K562 (cell line): ENCODE measurements at regions not wholly inside any gene's neighbourhood (a gene's known extent, or its start where the extent isn't known, plus 50 kb on each side); places are given as distances from the start of the nearest gene placed in this dataset.

Source experiments
- ATAC-seq: fragments of 200-7000 bp; cut with Tn5 transposase; 3 replicates; pipeline ENCODE4 v1.9.1; 2020; ENCODE audit warnings: moderate library complexity
- BruUV-seq: library from RNA; stranded (reverse); fragments of 400-500 nt; replicated peaks from 2 replicates; lab custom pipeline; 2021; lab: Mats Ljungman, UMichigan
- CTCF ChIA-PET: fragments of 300-600 bp; formaldehyde crosslinking; extraction: SDS; loops from one replicate; lab custom pipeline; 2021; ENCODE audit warnings: low intra/inter-chr PET ratio; lab: Yijun Ruan, JAX
- POLR2A ChIA-PET: fragments of 300-600, 350-650 bp; sonication (Branson Sonifier 250); formaldehyde crosslinking; extraction: SDS; loops from one replicate; lab custom pipeline; 2021; ENCODE audit warnings: antibody characterized with exemption, inconsistent platforms; lab: Yijun Ruan, JAX
- DNase-seq, 4 experiments: peaks; one replicate each; pipeline versions ENCODE4 v3.0.0 to v3.0.0-alpha.2; 2011 to 2018; ENCODE audit warnings: low spot score in 3 of 4, mixed read lengths in 3 of 4; ENCODE audit errors: extremely low read depth in 1 of 4
- FAIRE-seq: peaks from 2 replicates; lab custom pipeline; 2011; peaks lifted over from hg19 to GRCh38; lab: Jason Lieb, UNC
- H2AFZ ChIP-seq: 2 replicates; pipeline ENCODE4 v1.6.0; 2011; ENCODE audit warnings: low read depth, low read length, control low read depth, inconsistent platforms
- H3K27ac ChIP-seq: fragments of 200-600 bp; 3 replicates; pipeline ENCODE4 v1.8.0; 2011; ENCODE audit warnings: low read depth, mild to moderate bottlenecking, control low read depth, inconsistent platforms, low read length, moderate library complexity, mixed read lengths; ENCODE audit errors: extremely low read depth
- H3K27me3 ChIP-seq, 2 experiments: fragments of 300-600 bp in 1 of 2; 2 replicates in 1 of 2; 3 replicates in 1 of 2; pipeline versions ENCODE4 v1.6.0 to v1.8.0; 2011; ENCODE audit warnings: inconsistent platforms in 2 of 2, low read length in 2 of 2, mild to moderate bottlenecking in 1 of 2, mixed read lengths in 1 of 2, moderate library complexity in 1 of 2; ENCODE audit not compliant: control insufficient read depth in 2 of 2, insufficient read depth in 2 of 2
- H3K36me3 ChIP-seq: fragments of 300-600 bp; 3 replicates; pipeline ENCODE4 v1.8.0; 2011; ENCODE audit warnings: mild to moderate bottlenecking, low read length, inconsistent platforms; ENCODE audit not compliant: control insufficient read depth, insufficient read depth
- H3K4me1 ChIP-seq, 2 experiments: fragments of 200-600 bp in 1 of 2; replicated peaks in 1 of 2; 2 replicates in 1 of 2; 3 replicates in 1 of 2; pipeline versions ENCODE4 v1.5.1 to v1.8.0; 2011; ENCODE audit warnings: inconsistent platforms in 2 of 2, low read length in 2 of 2, mild to moderate bottlenecking in 1 of 2, mixed read lengths in 1 of 2, moderate library complexity in 1 of 2; ENCODE audit not compliant: control insufficient read depth in 2 of 2, insufficient read depth in 2 of 2
- H3K4me2 ChIP-seq: 2 replicates; pipeline ENCODE4 v1.6.1; 2011; ENCODE audit warnings: low read length, control low read depth, inconsistent platforms, mixed read lengths; ENCODE audit not compliant: insufficient read depth
- H3K4me3 ChIP-seq: fragments of 200-600 bp; sonication (generic), shearing (Covaris generic); 2 replicates; pipeline ENCODE4 v1.5.1; 2016; ENCODE audit warnings: control low read depth, inconsistent platforms
- H3K79me2 ChIP-seq: fragments of 200-600 bp; 3 replicates; pipeline ENCODE4 v1.8.0; 2011; ENCODE audit warnings: low read length, inconsistent platforms; ENCODE audit not compliant: control insufficient read depth, insufficient read depth
- H3K9ac ChIP-seq, 2 experiments: 2 replicates each; pipeline versions ENCODE4 v1.6.0 to v1.6.1; 2011; ENCODE audit warnings: low read depth in 2 of 2, low read length in 2 of 2, control low read depth in 1 of 2, inconsistent platforms in 1 of 2, mild to moderate bottlenecking in 1 of 2, mixed read lengths in 1 of 2; ENCODE audit not compliant: insufficient read depth in 1 of 2
- H3K9me1 ChIP-seq: one replicate; pipeline ENCODE4 v1.6.0; 2011; ENCODE audit warnings: inconsistent platforms, mild to moderate bottlenecking, low read length, moderate library complexity; ENCODE audit not compliant: control insufficient read depth, insufficient read depth
- H3K9me3 ChIP-seq: replicated peaks from 2 replicates; pipeline ENCODE4 v1.5.1; 2011; ENCODE audit warnings: low read depth, low read length, inconsistent platforms; ENCODE audit not compliant: control insufficient read depth, insufficient read depth
- H4K20me1 ChIP-seq: replicated peaks from 2 replicates; pipeline ENCODE4 v1.6.1; 2011; ENCODE audit warnings: low read length, inconsistent platforms, mixed read lengths; ENCODE audit not compliant: control insufficient read depth, insufficient read depth
- CBFB ChIP-seq: sonication (generic); formaldehyde crosslinking; IDR thresholded peaks from 2 replicates; pipeline ENCODE4 v1.4.0; 2020; ENCODE audit warnings: mild to moderate bottlenecking, missing genetic modification reagents
- FIP1L1 ChIP-seq: fragments of 200-400 bp; formaldehyde crosslinking; IDR thresholded peaks from 2 replicates; pipeline ENCODE4 v1.6.1; 2018; ENCODE audit warnings: mild to moderate bottlenecking, low read depth, low read length; ENCODE audit not compliant: poor library complexity, severe bottlenecking
- HDGF ChIP-seq: fragments of 450-650 bp; IDR thresholded peaks from 2 replicates; pipeline ENCODE4 v1.6.1; 2016
- HEY1 ChIP-seq: fragments of 250-450 bp; sonication (Bioruptor Pico); IDR thresholded peaks from 2 replicates; pipeline ENCODE4 v1.5.0; 2020; ENCODE audit warnings: mild to moderate bottlenecking, moderate library complexity, borderline replicate concordance
- KAT7 ChIP-seq: sonication (generic); formaldehyde crosslinking; IDR thresholded peaks from 2 replicates; pipeline ENCODE4 v1.8.0; 2022; ENCODE audit warnings: missing genetic modification reagents, mild to moderate bottlenecking, borderline replicate concordance
- MYC ChIP-seq, 2 experiments: fragments of 250-450 bp in 1 of 2; sonication (Bioruptor Pico) in 1 of 2; IDR thresholded peaks; 2 replicates each; pipeline versions ENCODE4 v1.5.1 to v1.6.1; 2012 to 2021; ENCODE audit warnings: low read depth in 2 of 2, borderline replicate concordance in 1 of 2, improper control_type of control experiment in 1 of 2, low read length in 1 of 2, mild to moderate bottlenecking in 1 of 2, moderate library complexity in 1 of 2
- NEUROD1 ChIP-seq: fragments of 150-350 bp; IDR thresholded peaks from 2 replicates; pipeline ENCODE4 v1.6.1; 2014; ENCODE audit warnings: borderline replicate concordance, low read length, low read depth; ENCODE audit not compliant: partially characterized antibody
- POU5F1 ChIP-seq: fragments of 150-350 bp; IDR thresholded peaks from 2 replicates; pipeline ENCODE4 v1.6.1; 2014; ENCODE audit warnings: borderline replicate concordance, low read length, low read depth, mild to moderate bottlenecking; ENCODE audit not compliant: partially characterized antibody
- RFX5 ChIP-seq: IDR thresholded peaks from 2 replicates; pipeline ENCODE4 v1.6.1; 2011; ENCODE audit warnings: low read depth, mild to moderate bottlenecking, improper control_type of control experiment, low read length
- SETDB1 ChIP-seq: IDR thresholded peaks from one replicate; pipeline ENCODE4 v1.6.1; 2012; ENCODE audit warnings: low read length, control low read depth, inconsistent platforms
- SIN3B ChIP-seq: fragments of 450-650 bp; IDR thresholded peaks from 2 replicates; pipeline ENCODE4 v1.6.1; 2017; ENCODE audit warnings: low read depth, mild to moderate bottlenecking, moderate library complexity
- ZFP30 ChIP-seq: fragments of 250-450 bp; sonication (Bioruptor Pico); IDR thresholded peaks from 2 replicates; pipeline ENCODE4 v1.8.0; 2022; ENCODE audit warnings: moderate library complexity, mild to moderate bottlenecking, inconsistent platforms, borderline replicate concordance
- ZKSCAN1 ChIP-seq: fragments of 150-350 bp; IDR thresholded peaks from 2 replicates; pipeline ENCODE4 v1.6.1; 2016; ENCODE audit warnings: low read depth, low read length
- ZNF445 ChIP-seq: fragments of 250-450 bp; sonication (Bioruptor Pico); IDR thresholded peaks from 2 replicates; pipeline ENCODE4 v1.4.0; 2020; ENCODE audit warnings: low read depth, mild to moderate bottlenecking, moderate library complexity
- WGBS: fragments of 100-300 bp; shearing (Covaris generic); methylation state at CpG from one replicate; pipeline ENCODE4 v1.1.6; 2016; ENCODE audit warnings: low coverage, mixed read lengths; ENCODE audit not compliant: insufficient coverage; ENCODE audit errors: missing lambda C conversion rate; 5-methylcytosine and 5-hydroxymethylcytosine counted together
- in situ Hi-C: fragments of 300-500 bp; cut with MboI; formaldehyde crosslinking; loops from 4 replicates; pipeline ENCODE4 v1.15.0; 2018; ENCODE audit warnings: inconsistent platforms, mixed read lengths
- intact Hi-C: fragments of 100-400 bp; cut with micrococcal nuclease; formaldehyde crosslinking; loops from 2 replicates; pipeline ENCODE4 v1.14.2; 2022
- TF ChIP-seq, protein P1 (sequence below): fragments of 250-450 bp; sonication (Bioruptor Pico); IDR thresholded peaks from 2 replicates; pipeline ENCODE4 v1.4.0; 2020; ENCODE audit warnings: mild to moderate bottlenecking
- TF ChIP-seq, protein P2 (sequence below): IDR thresholded peaks from 2 replicates; pipeline ENCODE4 v1.6.1; 2012; ENCODE audit warnings: low read depth, low read length, improper control_type of control experiment, borderline replicate concordance

- H3K27ac ChIP-seq, result no peak overlapping the region
- H2AFZ ChIP-seq, result no peak overlapping the region
- ChIA-PET POLR2A (no interaction called here), CTCF (no interaction called here)
- H3K9ac ChIP-seq, result no peak overlapping the region
- no peaks in the 10 kb centered on the region for H3K4me1 ChIP-seq
- no peaks in the 10 kb centered on the region for H3K36me3 ChIP-seq
- no peaks in the 10 kb centered on the region for H3K27me3 ChIP-seq
- FAIRE-seq (no peak), DNase-seq (no peak), ATAC-seq (no peak)
- intact Hi-C loops, result no loop called here
- H3K4me2 ChIP-seq, result no peak overlapping the region
- 0% methylated on average over 2 of the region's 2 CpGs for WGBS
- no peaks in the 10 kb centered on the region for H3K9me3 ChIP-seq
- no peak overlapping the region for H3K4me3 ChIP-seq
- no peaks in the 10 kb centered on the region for H3K9me1 ChIP-seq
- TF ChIP-seq HDGF (no peak), ZNF445 (CRISPR knock-in tag) (no peak), SIN3B (no peak), NEUROD1 (no peak), POU5F1 (no peak), HEY1 (CRISPR knock-in tag) (no peak), ZKSCAN1 (no peak), RFX5 (no peak), KAT7 (no peak), SETDB1 (no peak), MYC (IDR thresholded peaks at IDR 0.05; ENCODE audit: low read depth, low read length) (no peak), MYC (CRISPR knock-in tag; IDR thresholded peaks at IDR 0.05; ENCODE audit: borderline replicate concordance, low read depth) (no peak), FIP1L1 (no peak), ZFP30 (CRISPR knock-in tag) (no peak), CBFB (CRISPR knock-in tag) (no peak)
- TF ChIP-seq, protein P1, sequence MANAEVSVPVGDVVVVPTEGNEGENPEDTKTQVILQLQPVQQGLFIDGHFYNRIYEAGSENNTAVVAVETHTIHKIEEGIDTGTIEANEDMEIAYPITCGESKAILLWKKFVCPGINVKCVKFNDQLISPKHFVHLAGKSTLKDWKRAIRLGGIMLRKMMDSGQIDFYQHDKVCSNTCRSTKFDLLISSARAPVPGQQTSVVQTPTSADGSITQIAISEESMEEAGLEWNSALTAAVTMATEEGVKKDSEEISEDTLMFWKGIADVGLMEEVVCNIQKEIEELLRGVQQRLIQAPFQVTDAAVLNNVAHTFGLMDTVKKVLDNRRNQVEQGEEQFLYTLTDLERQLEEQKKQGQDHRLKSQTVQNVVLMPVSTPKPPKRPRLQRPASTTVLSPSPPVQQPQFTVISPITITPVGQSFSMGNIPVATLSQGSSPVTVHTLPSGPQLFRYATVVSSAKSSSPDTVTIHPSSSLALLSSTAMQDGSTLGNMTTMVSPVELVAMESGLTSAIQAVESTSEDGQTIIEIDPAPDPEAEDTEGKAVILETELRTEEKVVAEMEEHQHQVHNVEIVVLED (CRISPR knock-in tag), result no peak
- TF ChIP-seq, protein P2, sequence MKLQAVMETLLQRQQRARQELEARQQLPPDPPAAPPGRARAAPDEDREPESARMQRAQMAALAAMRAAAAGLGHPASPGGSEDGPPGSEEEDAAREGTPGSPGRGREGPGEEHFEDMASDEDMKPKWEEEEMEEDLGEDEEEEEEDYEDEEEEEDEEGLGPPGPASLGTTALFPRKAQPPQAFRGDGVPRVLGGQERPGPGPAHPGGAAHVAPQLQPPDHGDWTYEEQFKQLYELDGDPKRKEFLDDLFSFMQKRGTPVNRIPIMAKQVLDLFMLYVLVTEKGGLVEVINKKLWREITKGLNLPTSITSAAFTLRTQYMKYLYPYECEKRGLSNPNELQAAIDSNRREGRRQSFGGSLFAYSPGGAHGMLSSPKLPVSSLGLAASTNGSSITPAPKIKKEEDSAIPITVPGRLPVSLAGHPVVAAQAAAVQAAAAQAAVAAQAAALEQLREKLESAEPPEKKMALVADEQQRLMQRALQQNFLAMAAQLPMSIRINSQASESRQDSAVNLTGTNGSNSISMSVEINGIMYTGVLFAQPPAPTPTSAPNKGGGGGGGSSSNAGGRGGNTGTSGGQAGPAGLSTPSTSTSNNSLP, result no peak
- H3K79me2 ChIP-seq, result no peaks in the 10 kb centered on the region
- in situ Hi-C loops, result no loop called here
- H4K20me1 ChIP-seq, result no peaks in the 10 kb centered on the region
- BruUV-seq, result no TSS peak
Observed at GRCh38 chr3:174423936-174424335, 435.2 kb upstream of the NAALADL2 start.
